Stimulated activated CD4-positive, alpha-beta T cell treated with anti-CD3 and anti-CD28 coated beads, Interleukin-12 subunit alpha, Interleukin-12 subunit beta, amount 100 ng/mL, for 4 hours (primary cell): ENCODE measurements at regions not wholly inside any gene's neighbourhood (a gene's known extent, or its start where the extent isn't known, plus 50 kb on each side); places are given as distances from the start of the nearest gene placed in this dataset.

Experiments used
- DNase-seq: peaks from one replicate; pipeline ENCODE4 v3.0.0-alpha.2; 2020

DNA sequence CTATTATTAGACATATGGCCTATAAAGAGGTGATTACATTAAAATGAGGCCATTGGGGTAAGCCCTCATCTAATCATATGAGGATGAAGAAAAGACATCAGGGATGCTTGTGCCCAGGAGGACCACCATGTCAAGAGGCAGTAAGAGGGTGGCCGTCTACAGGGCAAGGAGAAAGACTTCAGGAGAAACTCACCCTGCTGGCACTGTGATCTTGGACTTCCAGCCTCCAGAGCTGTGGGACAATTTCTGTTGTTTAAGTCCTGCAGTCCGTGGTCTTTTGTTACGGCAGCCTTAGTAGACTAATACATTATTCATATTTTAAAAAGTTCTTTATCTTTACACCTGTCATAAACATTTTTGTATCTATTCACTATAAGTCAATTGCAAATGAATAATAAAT, 290.0 kb downstream of the PRL start:
- DNase-seq, result no peak

- no peak for DNase-seq
These were observed 289.4 kb downstream of the PRL start for GRCh38 chr6:22007469-22007868.

- no peak for DNase-seq
These were observed 288.5 kb downstream of the PRL start for GRCh38 chr6:22008248-22008836.

DNA sequence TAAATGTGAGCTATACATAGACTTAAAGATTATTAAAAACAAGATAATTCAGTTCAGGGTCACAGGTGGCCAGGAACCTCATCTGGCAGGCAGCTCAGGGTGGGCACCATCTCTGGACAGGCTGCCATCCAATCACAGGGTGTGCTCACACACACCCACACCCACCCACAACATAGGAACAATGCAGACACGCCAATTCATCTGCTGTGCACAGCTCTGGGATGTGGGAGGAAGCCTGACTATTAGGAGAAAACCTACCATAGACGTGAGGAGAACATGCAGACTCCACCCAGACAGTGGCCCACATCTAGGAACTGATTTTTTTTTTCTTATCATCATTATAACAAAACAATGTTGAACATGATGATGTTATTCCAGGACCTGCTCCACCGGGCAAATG, 286.7 kb downstream of the PRL start:
- DNase-seq, result no peak

GRCh38 chr6:22015216-22015615, 281.6 kb downstream of the PRL start:
- DNase-seq, result no peak

DNA sequence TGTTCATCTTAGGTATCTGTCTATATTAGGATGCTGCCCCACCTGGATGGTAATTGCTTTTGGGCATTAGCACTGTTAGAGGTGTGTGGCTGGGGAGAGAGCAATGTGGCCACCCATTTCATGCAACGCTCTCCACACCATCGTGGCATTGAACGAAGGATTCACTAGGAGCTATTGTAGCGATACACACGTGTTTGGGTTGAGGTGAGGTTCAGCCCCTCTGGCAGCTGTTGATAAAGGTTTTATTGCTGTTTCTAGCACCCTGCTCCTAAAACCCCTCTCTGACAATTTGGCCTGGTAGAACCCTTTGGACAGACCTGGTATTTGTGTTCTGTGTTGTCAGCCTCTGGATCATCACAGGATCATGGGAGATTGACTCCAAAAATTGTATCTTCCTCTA, 280.9 kb downstream of the PRL start:
- DNase-seq, result no peak

GRCh38 chr6:22017272-22017671, 279.6 kb downstream of the PRL start:
- no peak for DNase-seq

- DNase-seq, result no peak
These were observed 279.1 kb downstream of the PRL start for GRCh38 chr6:22017766-22018165.

DNA sequence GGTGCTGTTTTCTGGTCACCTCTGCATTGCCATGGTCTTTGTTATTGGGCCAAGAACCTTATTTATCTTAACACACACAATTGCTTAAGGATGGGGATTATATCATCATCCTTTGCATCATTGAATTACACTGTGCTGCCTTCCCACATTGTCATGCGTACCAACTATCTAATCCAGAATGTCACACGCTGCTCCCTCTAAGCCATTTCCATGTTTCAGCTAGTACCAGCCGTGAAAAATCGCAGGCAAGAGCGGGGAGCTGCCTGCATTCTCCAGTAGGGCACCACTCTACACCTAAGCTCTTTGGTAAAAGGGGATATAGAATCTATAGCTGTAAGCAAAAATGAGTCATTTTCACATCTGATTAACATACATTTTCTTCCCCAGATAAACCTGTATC, 277.0 kb downstream of the PRL start:
- DNase-seq, result no peak

DNA sequence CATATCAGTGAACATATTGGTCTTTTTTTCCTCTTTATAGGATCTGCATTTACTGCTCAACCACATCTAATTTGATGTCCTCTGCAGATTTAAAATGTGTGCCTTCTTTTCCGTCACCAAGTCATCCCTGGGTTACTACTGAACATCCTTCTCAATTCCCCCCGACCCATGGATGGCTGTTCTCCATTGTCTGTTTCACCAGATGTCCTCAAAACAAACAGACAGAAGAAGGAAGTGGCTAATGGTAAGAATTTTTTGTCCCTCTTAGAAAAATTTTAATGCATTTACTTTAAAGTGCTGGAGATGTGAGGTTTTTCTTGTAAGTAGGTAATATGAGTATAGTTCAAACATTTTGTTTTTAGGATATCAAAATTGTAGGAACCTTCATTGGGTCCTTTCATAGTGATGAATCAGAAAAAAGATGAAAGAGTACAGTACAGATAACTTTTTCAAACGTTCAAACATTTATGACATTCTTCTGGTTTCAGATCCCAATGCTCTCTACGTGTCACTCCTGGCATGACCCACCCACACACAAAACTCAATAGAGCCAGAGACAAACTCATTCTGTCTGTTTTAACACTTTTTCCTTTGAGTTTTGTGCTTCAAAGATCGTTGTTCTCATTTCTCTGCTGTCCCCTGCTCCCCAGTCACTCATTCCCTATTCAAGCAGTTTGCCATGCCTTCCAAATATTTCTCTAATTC, 276.4 kb downstream of the PRL start:
- no peak for DNase-seq

- DNase-seq, result no peak
These were observed 274.9 kb downstream of the PRL start for GRCh38 chr6:22021966-22022365.

DNA sequence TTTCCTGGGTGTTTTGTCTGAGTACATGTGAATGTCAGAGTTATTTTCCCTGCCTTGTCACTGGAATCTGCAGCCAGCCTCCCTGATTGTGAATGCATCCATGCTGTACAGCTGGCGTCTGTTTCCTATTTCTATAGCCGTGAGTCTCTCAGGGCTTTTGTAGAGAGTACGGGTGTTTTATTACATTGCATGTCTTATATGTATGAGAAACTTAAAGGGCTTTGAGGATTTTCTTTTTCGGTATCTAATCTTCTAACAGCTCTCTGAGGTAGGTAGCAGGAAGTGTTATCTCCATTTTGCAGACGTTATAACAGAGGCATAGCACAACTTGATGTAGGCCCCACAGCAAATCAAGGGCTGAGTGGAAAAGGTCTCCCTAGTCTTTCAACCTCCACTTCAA, 272.9 kb downstream of the PRL start:
- DNase-seq, result no peak

DNA sequence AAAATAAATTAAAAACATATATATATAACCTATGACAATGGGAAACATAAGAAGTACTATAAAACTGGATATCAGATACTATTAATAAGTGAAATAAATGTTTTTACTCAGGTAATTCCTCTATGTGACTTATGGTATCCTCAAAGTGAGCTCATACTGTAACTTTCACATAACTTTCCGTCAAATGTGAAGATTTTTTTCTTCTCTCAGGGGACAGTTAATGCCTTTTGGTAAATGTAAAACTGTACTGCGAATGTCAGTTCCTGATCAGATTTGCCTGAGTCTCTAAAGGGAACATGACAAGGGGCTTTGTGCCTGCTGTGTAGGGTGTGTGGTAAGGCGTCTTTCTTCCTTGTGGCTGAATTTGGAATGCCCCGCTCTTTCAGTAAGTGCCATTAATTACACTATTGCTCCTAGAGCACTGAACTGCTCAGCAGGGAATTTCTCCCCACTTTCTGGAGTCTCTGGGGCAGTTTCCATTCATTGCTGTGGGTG, 271.8 kb downstream of the PRL start:
- no peak for DNase-seq

DNA sequence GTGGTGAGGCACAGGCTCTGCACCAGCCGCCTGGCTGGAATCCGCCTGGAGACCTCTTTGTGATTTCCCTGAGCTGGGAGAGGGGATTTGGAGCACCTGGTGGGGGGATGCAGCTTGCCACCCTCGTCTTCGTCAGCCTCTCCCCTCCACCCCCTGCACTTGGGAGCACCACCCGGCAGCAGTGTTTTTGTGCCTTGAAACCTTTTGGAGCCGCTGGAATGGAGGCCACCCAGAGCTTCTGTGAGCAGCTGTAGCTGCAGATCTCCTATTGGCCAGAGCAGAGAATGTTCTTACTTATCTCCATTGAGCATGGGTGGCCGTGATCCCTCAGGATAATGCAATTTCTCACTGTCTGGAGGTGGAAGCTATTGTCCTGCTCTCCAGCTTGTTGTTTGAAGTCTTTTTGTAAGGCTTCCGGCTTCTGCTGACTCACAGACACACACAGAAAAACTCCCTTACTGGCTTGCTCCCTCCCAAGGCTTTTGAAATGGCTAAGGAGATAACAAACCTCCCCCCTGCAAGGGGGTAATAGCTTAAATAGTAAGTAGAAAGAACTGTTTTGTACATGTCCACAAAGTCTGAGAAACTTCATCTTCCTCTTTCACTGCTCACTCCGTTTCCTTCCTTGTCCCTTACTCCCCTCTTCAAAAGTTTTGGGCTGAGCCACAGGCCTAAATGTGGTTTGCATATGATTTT, 271.2 kb downstream of the PRL start:
- no peak for DNase-seq

DNA sequence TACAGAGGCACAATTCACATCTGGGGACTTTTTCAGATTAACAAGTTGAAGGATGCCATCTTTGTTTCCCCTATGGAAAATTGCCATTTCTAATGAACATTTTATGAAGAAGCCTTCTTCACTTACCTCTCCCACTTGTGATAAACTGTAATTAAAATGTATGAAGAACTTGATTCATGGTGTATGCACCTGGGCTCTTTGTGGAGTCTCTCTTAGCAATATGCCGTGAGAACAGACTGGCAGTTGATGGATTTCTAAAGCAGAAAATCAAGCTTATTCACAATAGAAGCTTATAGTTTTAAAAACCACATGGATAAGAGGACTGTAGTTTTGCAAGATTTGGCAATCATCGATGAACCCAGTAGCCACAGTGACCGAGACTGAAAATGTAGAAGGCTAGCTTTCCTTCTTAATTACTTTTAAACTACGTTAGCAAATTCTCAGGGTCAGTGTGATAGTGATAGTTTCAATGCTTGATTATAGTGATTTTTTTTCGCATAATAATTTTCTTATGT, 270.6 kb downstream of the PRL start:
- no peak for DNase-seq

- DNase-seq, result no peak
These were observed 269.7 kb downstream of the PRL start for GRCh38 chr6:22027040-22027725.

DNA sequence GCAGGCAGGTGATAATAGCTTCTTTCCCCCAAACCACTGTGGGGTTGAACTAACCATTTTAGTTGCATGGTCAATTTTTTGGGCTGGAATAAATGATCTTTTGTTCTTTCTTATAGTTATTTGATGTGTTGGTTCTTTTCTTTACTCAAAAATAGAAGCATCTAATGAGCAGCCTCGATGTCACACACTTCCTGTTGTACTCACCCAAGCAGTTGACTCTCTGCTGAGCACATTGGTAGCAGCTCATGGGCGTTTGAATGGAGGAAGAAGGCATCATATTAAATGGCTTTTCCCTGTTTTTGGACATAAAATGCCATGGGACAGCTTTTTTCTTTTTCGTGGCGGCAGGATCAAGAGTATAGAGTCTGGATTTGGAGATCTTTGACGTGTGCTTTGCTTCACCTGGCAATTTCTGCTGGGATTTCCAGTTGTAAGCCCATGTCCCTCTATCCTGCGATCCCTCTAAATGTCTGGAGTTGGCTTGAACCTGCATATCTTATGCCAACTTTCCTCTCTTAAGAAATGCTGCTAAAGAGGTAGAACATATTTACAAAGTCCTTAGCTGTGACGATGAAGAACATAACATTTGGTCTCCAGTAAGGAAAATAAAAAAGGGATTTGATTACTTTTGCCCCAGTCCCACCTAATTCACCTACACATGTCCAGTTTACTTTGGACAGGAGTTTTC, 268.3 kb downstream of the PRL start:
- DNase-seq, result no peak

DNA sequence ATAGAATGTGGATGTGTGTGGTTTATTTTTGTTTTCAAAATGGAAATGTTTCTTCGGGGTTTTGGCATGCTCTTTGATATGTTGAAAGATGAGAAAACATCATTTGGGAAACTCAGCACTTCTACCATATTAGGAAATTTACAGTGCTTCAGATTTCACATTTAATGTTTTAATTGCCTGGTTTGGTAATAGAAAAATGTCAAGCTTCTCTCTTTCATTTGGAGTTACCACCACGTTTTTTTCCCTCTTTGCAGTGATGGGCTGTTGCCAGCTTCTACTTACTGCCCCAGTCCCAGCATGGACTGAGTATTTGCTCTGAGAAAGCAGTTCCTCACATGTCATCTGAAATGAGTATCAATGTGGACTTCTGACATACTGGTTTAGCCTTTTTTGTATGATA, 267.7 kb downstream of the PRL start:
- DNase-seq, result no peak

DNA sequence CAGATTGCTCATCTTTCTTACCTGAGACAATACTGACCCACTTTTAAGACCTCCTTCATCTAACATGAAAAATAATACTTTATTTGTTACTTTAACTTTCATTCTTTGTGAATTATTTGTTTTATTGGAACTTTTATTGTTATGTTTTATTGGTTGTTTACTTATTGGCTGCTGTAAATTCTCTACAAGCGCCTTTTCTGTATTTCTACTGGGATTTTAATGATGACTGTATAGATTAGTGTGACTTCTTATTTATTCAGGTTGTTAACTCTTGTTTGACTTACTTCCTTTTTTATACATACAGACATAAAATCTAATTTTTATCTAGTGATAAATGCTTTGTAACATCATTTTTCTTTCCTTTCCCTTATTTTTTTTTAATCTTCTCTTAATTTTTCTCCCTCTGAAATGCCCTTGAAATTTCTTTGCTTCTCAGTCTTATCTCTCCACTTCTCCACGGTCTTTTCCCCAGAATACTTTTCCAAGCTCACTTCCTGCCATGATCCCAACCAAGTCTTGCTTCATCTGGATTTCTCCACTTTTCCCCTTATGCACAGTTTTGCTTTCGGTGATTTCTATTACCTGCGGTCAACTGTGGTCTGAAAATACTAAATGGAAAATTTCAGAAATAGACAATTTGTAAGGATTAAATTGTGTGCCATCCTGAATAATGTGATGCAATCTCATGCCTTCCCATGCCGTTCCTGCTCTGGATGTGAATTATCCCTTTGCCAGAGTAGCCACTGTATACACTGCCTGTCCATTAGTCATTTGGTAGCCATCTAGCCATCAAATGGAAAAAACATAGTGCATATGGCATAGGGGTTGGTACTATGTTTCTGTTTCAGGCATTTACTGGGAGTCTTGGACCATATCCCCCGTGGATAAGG, 265.9 kb downstream of the PRL start:
- no peak for DNase-seq

DNA sequence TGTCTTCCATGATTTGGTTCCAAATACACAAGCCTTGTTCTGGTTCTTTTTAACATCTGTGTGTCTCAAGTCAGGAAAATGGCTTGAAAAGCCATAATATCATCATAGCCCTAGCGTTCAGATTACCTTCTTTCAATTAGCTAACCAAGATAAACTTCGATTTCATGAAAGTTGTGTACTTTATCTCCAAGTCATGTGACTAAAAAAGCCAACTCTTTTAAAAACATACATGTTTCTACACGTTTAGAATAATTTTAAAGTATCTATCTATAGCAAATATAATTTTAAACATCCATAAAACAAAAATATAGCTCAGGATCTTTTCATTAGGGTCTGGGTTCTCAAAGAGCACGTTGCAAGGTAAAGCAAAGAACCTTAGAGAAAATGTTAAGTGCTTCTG, 261.1 kb downstream of the PRL start:
- no peak for DNase-seq

DNA sequence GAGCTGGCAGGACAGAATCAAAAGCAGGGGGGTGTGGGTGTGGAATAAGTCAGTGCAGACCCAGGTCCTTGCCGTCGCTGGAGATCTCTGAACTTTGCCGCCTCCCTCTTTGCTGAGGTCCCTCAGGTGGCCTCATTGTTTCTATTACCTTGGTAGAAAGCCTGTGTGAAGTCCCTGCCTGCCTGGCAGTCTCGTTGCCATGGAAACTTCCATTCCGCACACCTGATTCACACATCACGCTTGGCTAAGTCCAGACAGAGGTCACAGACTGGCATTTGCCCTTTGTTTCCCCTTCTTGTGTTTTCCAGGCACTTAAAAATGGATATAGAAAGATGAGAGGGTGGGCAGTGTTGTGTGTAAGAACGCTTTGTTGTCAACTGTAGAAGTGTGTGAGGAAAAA, 260.6 kb downstream of the PRL start:
- no peak for DNase-seq

DNA sequence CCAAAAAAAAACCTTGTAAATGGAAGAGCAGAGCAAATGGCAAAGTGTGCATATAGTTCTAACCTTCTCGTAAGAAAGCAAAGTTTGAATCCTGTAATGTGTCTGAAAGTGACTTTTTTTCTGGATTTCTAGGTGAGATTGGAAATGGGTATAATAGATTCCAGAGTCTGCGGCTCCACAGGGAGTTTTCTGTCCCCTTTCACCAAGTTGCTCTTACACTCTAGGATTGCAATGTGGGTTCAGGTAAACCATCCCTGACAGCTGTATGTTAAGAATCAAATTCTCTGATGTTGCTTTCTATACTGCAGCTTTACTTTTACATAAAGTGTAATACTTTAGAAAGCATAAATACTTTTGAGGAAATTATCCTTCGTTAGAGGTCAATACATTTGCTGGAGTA, 260.1 kb downstream of the PRL start:
- no peak for DNase-seq
